HEK293 (cell line): ENCODE measurements at regions not wholly inside any gene's neighbourhood (a gene's known extent, or its start where the extent isn't known, plus 50 kb on each side); places are given as distances from the start of the nearest gene placed in this dataset.

ENCODE experiments used
- CTCF ChIP-seq: fragments of 450-650 bp; formaldehyde crosslinking; IDR thresholded peaks from 2 replicates; pipeline ENCODE4 v1.5.1; 2016; ENCODE audit warnings: missing biosample characterization, missing genetic modification characterization
- REPIN1 ChIP-seq: fragments of 450-650 bp; formaldehyde crosslinking; IDR thresholded peaks from 2 replicates; pipeline ENCODE4 v1.5.1; 2017; ENCODE audit warnings: missing biosample characterization, missing genetic modification characterization, low read depth
- ZNF239 ChIP-seq: fragments of 450-650 bp; formaldehyde crosslinking; IDR thresholded peaks from 2 replicates; pipeline ENCODE4 v1.5.1; 2016; ENCODE audit warnings: missing biosample characterization, missing genetic modification characterization
- ZNF394 ChIP-seq: fragments of 450-650 bp; formaldehyde crosslinking; IDR thresholded peaks from 2 replicates; pipeline ENCODE4 v1.5.1; 2016; ENCODE audit warnings: missing biosample characterization, missing genetic modification characterization, mild to moderate bottlenecking, moderate library complexity, borderline replicate concordance
- ZNF510 ChIP-seq: fragments of 450-650 bp; formaldehyde crosslinking; IDR thresholded peaks from 2 replicates; pipeline ENCODE4 v1.5.1; 2018; ENCODE audit warnings: mild to moderate bottlenecking, missing genetic modification characterization, missing biosample characterization; ENCODE audit not compliant: insufficient replicate concordance
- ZNF549 ChIP-seq: fragments of 450-650 bp; IDR thresholded peaks from 2 replicates; pipeline ENCODE4 v1.5.1; 2018; ENCODE audit warnings: missing biosample characterization, missing genetic modification characterization, mild to moderate bottlenecking, inconsistent platforms, moderate library complexity
- ZNF639 ChIP-seq: fragments of 450-650 bp; formaldehyde crosslinking; IDR thresholded peaks from 2 replicates; pipeline ENCODE4 v1.5.1; 2016; ENCODE audit warnings: missing biosample characterization, missing genetic modification characterization
- ZNF658 ChIP-seq: fragments of 450-650 bp; formaldehyde crosslinking; IDR thresholded peaks from 2 replicates; pipeline ENCODE4; 2016; ENCODE audit warnings: missing biosample characterization, missing genetic modification characterization

- TF ChIP-seq ZNF639 (tag by site-specific recombination) (no peak), ZNF658 (tag by site-specific recombination) (no peak), CTCF (no peak), ZNF394 (no peak), ZNF549 (tag by site-specific recombination) (no peak), REPIN1 (tag by site-specific recombination) (no peak), ZNF239 (no peak), ZNF510 (no peak)
Measured at GRCh38 chr13:111952032-111952431, 114.9 kb upstream of the SOX1 start.
